Tibial artery (tissue), 4 donors: ENCODE measurements at regions not wholly inside any gene's neighbourhood (a gene's known extent, or its start where the extent isn't known, plus 50 kb on each side); places are given as distances from the start of the nearest gene placed in this dataset.

Experiments
- DNase-seq, 2 donors: peaks; one replicate each; pipeline ENCODE4 v3.0.0-alpha.2; 2019
- H3K27ac ChIP-seq, 2 donors: fragments of 200-600 bp; sonication (generic) in 1 of 2; 1 replicate in 1 of 2; 2 replicates in 1 of 2; pipeline ENCODE4 v1.5.1; 2018 to 2019; ENCODE audit warnings: mild to moderate bottlenecking in 1 of 2
- H3K27me3 ChIP-seq, 2 donors: fragments of 200-600 bp; sonication (generic) in 1 of 2; one replicate each; pipeline versions ENCODE4 v1.5.1 to v1.6.0; 2016 to 2019
- H3K36me3 ChIP-seq, 3 donors: fragments of 200-600 bp; sonication (generic) in 2 of 3; one replicate each; pipeline ENCODE4 v1.5.1; 2016 to 2019; ENCODE audit warnings: mild to moderate bottlenecking in 2 of 3
- H3K4me1 ChIP-seq, 4 donors: fragments of 200-600 bp; sonication (generic) in 2 of 4; 1 replicate in 3 of 4; 2 replicates in 1 of 4; pipeline ENCODE4 v1.5.1; 2016 to 2019
- H3K4me3 ChIP-seq, 2 donors: fragments of 200-600 bp; sonication (generic) in 1 of 2; 1 replicate in 1 of 2; 2 replicates in 1 of 2; pipeline ENCODE4 v1.5.1; 2018 to 2019; ENCODE audit warnings: mild to moderate bottlenecking in 2 of 2
- H3K9me3 ChIP-seq, 3 donors: fragments of 200-600 bp; sonication (generic) in 1 of 3; one replicate each; pipeline ENCODE4 v1.5.1; 2016 to 2019
- CTCF ChIP-seq, 2 experiments: fragments of 200-600 bp in 1 of 2; fragments of 450-650 bp in 1 of 2; IDR thresholded peaks; one replicate each; pipeline ENCODE4 v1.5.1; 2017 to 2019; ENCODE audit warnings: antibody characterized with exemption in 2 of 2, mild to moderate bottlenecking in 1 of 2, moderate library complexity in 1 of 2
- intact Hi-C: fragments of 100-400 bp; cut with DNase I; formaldehyde crosslinking; loops from one replicate; pipeline ENCODE4 v1.15.0; 2023; ENCODE audit warnings: low total_unique reads

- TF ChIP-seq CTCF (IDR thresholded peaks at IDR 0.05): no peak
- no peaks in the 10 kb centered on the region for H3K36me3 ChIP-seq
- no peak for DNase-seq
- no peaks in the 10 kb centered on the region for H3K27me3 ChIP-seq
- no peak overlapping the region for H3K4me3 ChIP-seq
- no peaks in the 10 kb centered on the region for H3K9me3 ChIP-seq
- intact Hi-C loops: no loop called here
- H3K27ac ChIP-seq: no peak overlapping the region
- H3K4me1 ChIP-seq: no peaks in the 10 kb centered on the region
Measured at GRCh38 chr12:76713130-76713529, 50.8 kb upstream of the ZDHHC17 start.

- TF ChIP-seq CTCF (IDR thresholded peaks at IDR 0.05): no peak
- Histone ChIP-seq H3K4me1 (no peaks in the 10 kb centered on the region), H3K9me3 (no peaks in the 10 kb centered on the region), H3K36me3 (no peaks in the 10 kb centered on the region), H3K4me3 (no peak overlapping the region), H3K27ac (no peak overlapping the region), H3K27me3 (no peaks in the 10 kb centered on the region)
- no peak for DNase-seq
- intact Hi-C loops: no loop called here
Measured at GRCh38 chr12:76713986-76714385, 49.9 kb upstream of the ZDHHC17 start.
